Body of pancreas (tissue), 4 donors: ENCODE measurements at regions not wholly inside any gene's neighbourhood (a gene's known extent, or its start where the extent isn't known, plus 50 kb on each side); places are given as distances from the start of the nearest gene placed in this dataset.

Experiments used
- CTCF ChIP-seq, 7 experiments: fragments of 450-650 bp in 4 of 7; fragments of 200-600 bp in 3 of 7; sonication (generic) in 3 of 7; IDR thresholded peaks; one replicate each; pipeline ENCODE4 v1.5.1; 2016 to 2019; ENCODE audit warnings: antibody characterized with exemption in 7 of 7
- POLR2A ChIP-seq, 3 donors: fragments of 450-650 bp; IDR thresholded peaks; one replicate each; pipeline ENCODE4 v1.6.1; 2016; ENCODE audit warnings: antibody characterized with exemption in 3 of 3, mild to moderate bottlenecking in 2 of 3

- TF ChIP-seq CTCF (IDR thresholded peaks at IDR 0.05) (no peak), POLR2A (IDR thresholded peaks at IDR 0.05) (no peak)
Measured at GRCh38 chr17:70266394-70266793, 97.1 kb downstream of the KCNJ2 start.
